ENCODE measurements at regions not wholly inside any gene's neighbourhood (a gene's known extent, or its start where the extent isn't known, plus 50 kb on each side); places are given as distances from the start of the nearest gene placed in this dataset.

- no peak for TF ChIP-seq SP1 (IDR thresholded peaks at IDR 0.05)
- TF ChIP-seq SUZ12 (IDR thresholded peaks at IDR 0.05), result no peak
- TF ChIP-seq FOXK2 (IDR thresholded peaks at IDR 0.05), result no peak
- no peak for TF ChIP-seq FOXM1 (IDR thresholded peaks at IDR 0.05; ENCODE audit: borderline replicate concordance)
- no peak for TF ChIP-seq BHLHE40 (IDR thresholded peaks at IDR 0.05; ENCODE audit: borderline replicate concordance)
- no peak for TF ChIP-seq TARDBP (IDR thresholded peaks at IDR 0.05)
Measured at GRCh38 chr20:48298851-48299484, 513.7 kb upstream of the SULF2 start.

Data from HEK293T (cell line).